Uterus (tissue), 2 donors: ENCODE measurements at regions not wholly inside any gene's neighbourhood (a gene's known extent, or its start where the extent isn't known, plus 50 kb on each side); places are given as distances from the start of the nearest gene placed in this dataset.

Source experiments
- CTCF ChIP-seq, 4 experiments: fragments of 200-600 bp in 2 of 4; fragments of 450-650 bp in 2 of 4; sonication (generic) in 2 of 4; IDR thresholded peaks; one replicate each; pipeline ENCODE4 v1.5.1; 2016 to 2019; ENCODE audit warnings: antibody characterized with exemption in 4 of 4, mild to moderate bottlenecking in 2 of 4, moderate library complexity in 1 of 4
- POLR2A ChIP-seq, 2 donors: fragments of 450-650 bp; IDR thresholded peaks; one replicate each; pipeline ENCODE4 v1.6.1; 2016; ENCODE audit warnings: antibody characterized with exemption in 2 of 2, mild to moderate bottlenecking in 1 of 2, moderate library complexity in 1 of 2

- TF ChIP-seq POLR2A (IDR thresholded peaks at IDR 0.05) (no peak), CTCF (IDR thresholded peaks at IDR 0.05) (no peak)
These were observed 1392.5 kb downstream of the EPHA7 start for GRCh38 chr6:92026878-92027277.
